Hepatocyte (in vitro differentiated cells): ENCODE measurements at regions not wholly inside any gene's neighbourhood (a gene's known extent, or its start where the extent isn't known, plus 50 kb on each side); places are given as distances from the start of the nearest gene placed in this dataset.

Experiments used
- CTCF ChIP-seq: fragments of 200-600 bp; sonication (generic); IDR thresholded peaks from 2 replicates; pipeline ENCODE4 v1.5.1; 2016; ENCODE audit warnings: antibody characterized with exemption, mild to moderate bottlenecking; ENCODE audit not compliant: poor library complexity
- EZH2phosphoT487 ChIP-seq: fragments of 200-600 bp; sonication (generic); IDR thresholded peaks from one replicate; pipeline ENCODE4 v1.6.1; 2018; ENCODE audit warnings: antibody characterized with exemption, mild to moderate bottlenecking, low read depth, moderate library complexity; ENCODE audit not compliant: unreplicated experiment, severe bottlenecking

GRCh38 chr6:103002282-103002681, 1608.8 kb downstream of the GRIK2 start:
- TF ChIP-seq CTCF (no peak), EZH2phosphoT487 (no peak)
